GM12875 (cell line): ENCODE measurements at regions not wholly inside any gene's neighbourhood (a gene's known extent, or its start where the extent isn't known, plus 50 kb on each side); places are given as distances from the start of the nearest gene placed in this dataset.
"Not testable (repeated sequence)": the region's sequence is repeated elsewhere in the genome, so short reads cannot be mapped to it uniquely, and the experiment has no call there.

Experiments
- H3K4me3 ChIP-seq: one replicate; pipeline ENCODE4 v1.5.1; 2011; ENCODE audit warnings: low read depth, low read length, control low read depth
- TF ChIP-seq, protein P1 (sequence below): IDR thresholded peaks from 2 replicates; pipeline ENCODE4 v1.5.1; 2011; ENCODE audit warnings: low read depth, mild to moderate bottlenecking, control low read depth, inconsistent platforms, low read length, moderate library complexity, borderline replicate concordance; ENCODE audit not compliant: insufficient read depth

DNA sequence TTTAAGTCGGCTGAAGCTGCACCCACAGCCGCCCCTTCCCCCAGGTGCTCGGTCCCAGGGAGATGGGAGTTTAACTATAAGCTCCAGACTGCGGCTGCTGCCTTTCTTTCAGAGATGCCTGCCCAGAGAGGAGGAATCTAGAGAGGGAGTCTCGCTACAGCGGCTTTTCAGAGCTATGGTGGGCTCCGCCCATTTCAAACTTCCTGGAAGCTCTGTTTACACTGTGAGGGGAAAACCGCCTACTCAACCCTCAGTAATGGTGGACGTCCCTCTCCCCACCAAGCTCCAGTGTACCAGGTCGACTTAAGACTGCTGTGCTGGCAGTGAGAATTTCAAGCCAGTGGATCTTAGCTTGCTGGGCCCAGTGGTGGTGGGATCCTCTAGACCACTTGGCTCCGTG is 135.4 kb downstream of the CXCL12 start:
- H3K4me3 ChIP-seq = no peak overlapping the region
- TF ChIP-seq, protein P1, sequence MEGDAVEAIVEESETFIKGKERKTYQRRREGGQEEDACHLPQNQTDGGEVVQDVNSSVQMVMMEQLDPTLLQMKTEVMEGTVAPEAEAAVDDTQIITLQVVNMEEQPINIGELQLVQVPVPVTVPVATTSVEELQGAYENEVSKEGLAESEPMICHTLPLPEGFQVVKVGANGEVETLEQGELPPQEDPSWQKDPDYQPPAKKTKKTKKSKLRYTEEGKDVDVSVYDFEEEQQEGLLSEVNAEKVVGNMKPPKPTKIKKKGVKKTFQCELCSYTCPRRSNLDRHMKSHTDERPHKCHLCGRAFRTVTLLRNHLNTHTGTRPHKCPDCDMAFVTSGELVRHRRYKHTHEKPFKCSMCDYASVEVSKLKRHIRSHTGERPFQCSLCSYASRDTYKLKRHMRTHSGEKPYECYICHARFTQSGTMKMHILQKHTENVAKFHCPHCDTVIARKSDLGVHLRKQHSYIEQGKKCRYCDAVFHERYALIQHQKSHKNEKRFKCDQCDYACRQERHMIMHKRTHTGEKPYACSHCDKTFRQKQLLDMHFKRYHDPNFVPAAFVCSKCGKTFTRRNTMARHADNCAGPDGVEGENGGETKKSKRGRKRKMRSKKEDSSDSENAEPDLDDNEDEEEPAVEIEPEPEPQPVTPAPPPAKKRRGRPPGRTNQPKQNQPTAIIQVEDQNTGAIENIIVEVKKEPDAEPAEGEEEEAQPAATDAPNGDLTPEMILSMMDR = no peak

DNA sequence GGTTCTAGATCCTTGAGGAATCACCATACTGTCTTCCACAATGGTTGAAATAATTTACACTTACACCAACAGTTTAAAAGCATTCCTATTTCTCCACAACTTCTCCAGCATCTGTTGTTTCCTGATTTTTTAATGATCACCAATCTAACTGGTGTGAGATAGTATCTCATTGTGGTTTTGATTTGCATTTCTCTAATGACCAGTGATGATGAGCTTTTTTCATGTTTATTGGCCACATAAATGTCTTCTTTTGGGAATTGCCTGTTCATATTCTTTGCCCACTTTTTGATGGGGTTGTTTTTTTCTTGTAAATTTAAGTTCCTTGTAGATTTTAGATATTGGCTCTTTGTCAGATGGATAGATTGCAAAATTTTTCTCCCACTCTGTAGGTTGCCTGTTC is 138.2 kb downstream of the CXCL12 start:
- H3K4me3 ChIP-seq = not testable (repeated sequence)

DNA sequence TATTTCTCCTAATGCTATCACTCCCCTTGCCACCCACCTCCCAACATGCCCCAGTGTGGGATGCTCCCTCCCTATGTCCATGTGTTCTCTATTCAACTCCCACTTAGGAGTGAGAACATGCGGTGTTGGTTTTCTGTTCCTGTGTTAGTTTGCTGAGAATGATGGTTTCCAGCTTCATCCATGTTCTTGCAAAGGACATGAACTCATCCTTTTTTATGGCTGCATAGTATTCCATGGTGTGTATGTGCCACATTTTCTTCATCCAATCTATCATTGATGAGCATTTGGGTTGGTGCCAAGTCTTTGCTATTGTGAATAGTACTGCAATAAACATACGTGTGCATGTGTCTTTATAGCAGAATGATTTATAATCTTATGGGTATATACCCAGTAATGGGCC is 138.6 kb downstream of the CXCL12 start:
- H3K4me3 ChIP-seq = not testable (repeated sequence)

DNA sequence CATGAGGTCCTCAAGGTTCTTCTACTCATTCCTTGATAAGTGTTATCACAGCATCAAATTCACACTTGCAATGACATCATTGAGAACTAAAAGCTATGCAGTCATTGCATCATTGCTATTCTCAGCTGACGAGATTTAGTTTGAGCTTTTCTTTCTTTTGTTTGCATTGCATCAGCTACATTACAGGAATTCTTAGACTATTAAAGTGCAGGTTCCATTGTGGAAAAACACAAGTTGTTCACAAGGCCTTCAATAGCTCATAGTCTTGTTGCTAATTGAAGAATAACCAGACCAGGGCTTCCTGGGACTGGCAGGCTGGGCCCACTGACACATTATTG is 139.3 kb downstream of the CXCL12 start:
- TF ChIP-seq, protein P1 = no peak
- no peak overlapping the region for H3K4me3 ChIP-seq

DNA sequence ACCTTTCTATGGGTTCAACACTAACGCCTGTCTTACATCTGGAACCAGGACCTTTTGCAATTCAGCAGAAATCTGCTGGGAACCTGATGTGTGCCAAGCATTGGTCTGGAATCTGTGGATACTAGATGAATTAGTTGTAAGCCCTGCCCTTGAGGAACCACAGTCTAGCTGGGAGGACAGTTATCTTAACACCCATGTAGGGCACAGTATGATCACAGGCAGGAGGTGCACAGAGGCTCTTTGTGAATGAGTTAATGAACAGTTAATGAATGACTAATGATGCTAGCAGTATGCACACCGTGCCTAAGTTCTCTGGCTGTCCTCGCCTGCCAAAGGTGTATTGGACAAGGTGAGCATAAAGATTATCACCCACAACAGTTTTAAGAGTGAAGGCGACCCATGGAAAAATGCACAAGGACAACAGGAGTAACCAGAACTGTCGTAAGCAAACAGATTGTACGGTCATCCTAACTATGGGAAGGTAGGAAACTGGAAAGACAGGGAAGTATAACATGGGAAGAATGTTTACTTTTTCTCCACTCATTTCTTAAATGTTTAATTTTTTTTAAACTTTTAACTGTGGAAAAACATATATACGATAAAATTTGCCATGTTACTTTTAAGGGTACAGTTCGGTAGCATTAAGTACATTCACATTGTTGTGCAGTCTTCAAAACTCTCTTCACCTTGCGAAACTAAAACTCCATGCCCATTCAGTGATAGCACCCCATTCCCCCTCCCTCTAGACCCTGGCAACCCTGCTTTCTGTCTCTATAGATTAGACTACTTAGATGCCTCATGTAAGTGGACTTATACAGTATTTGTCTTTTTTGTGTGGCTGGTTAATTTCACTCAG is 139.9 kb downstream of the CXCL12 start:
- no peak overlapping the region for H3K4me3 ChIP-seq
- TF ChIP-seq, protein P1 = no peak

DNA sequence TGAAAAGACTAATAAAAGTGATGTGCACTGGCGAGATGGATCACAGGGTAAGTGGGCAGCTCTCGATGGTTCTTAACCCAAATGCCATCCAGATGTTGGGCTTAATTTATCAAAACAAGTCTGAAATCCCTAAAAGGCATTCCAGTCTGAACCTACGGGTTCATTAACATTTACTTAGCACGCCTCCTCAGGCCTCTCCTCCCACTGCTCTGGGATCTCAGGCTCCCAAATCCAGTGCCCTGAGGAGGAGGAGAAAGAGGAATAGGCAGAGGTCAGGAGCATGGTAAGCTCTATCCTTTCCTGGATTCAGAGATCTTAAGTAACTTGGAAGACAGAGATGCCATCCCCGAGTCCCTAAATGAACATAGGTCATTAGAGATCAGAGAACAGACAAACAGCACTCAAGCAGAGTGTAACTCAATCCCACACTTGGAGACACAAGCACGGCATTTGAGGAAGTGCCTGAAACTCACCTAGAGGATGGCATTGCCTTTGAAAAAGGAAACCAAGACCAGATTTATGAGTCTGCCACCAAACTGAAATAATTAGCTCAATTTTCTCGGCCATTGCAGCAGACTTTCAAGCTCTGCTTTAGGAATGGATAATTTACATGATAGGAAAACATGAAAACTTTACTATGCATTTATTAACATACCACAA is 140.9 kb downstream of the CXCL12 start:
- no peak overlapping the region for H3K4me3 ChIP-seq
- TF ChIP-seq, protein P1 = no peak

DNA sequence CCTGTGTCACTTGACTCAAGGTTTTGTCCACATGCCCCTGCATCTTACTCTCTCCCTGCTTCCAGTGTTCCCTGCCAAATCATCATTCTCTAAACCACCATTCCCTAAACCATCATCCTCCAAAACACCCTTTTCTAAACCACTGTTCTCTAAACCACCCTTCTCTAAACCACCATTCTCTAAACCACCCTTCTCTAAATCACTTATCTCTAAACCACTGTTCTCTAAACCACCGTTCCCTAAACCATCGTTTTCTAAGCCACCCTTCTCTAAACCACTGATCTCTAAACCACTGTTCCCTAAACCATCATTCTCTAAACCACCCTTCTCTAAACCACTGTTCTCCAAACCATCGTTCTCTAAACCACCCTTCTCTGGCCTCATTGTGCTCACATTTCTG is 142.1 kb downstream of the CXCL12 start:
- no peak overlapping the region for H3K4me3 ChIP-seq
- TF ChIP-seq, protein P1 = no peak

DNA sequence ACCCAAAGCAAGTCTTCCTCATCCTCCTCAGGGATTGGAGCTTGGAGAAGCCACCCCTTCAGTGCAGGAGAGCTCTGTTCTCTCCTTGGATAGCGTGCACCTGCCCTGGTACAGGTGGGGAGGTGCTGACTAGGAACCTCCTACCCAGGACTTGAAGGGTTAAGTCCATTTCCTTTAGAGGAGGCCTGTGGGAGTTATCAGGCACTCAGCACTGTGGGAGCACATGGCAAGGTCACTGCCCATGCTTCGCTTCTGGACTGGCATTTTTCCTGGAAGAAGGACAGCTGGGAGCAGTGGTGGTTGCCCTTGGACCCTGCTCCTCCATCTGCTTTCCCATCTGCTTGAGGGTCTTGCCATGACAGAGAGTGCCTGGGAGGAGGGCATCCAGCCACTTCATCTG is 142.8 kb downstream of the CXCL12 start:
- TF ChIP-seq, protein P1 = no peak
- no peak overlapping the region for H3K4me3 ChIP-seq
